K562 (cell line): ENCODE measurements at regions not wholly inside any gene's neighbourhood (a gene's known extent, or its start where the extent isn't known, plus 50 kb on each side); places are given as distances from the start of the nearest gene placed in this dataset.

Experiments used
- CEBPB ChIP-seq: fragments of 450-650 bp; IDR thresholded peaks from 2 replicates; pipeline ENCODE4 v1.6.1; 2016; ENCODE audit warnings: missing genetic modification characterization, missing compliant biosample characterization
- CHD1 ChIP-seq: fragments of 200-600 bp; sonication (generic); IDR thresholded peaks from one replicate; pipeline ENCODE4 v1.6.1; 2012; ENCODE audit warnings: mild to moderate bottlenecking, moderate library complexity, low read length, inconsistent platforms
- CTCF ChIP-seq, 3 experiments: IDR thresholded peaks in 2 of 3; conservative IDR thresholded peaks in 1 of 3; 2 replicates each; pipeline ENCODE4 v1.5.1; 2011 to 2012; ENCODE audit warnings: low read length in 3 of 3, mild to moderate bottlenecking in 3 of 3, control low read depth in 2 of 3, improper control_type of control experiment in 1 of 3, inconsistent platforms in 1 of 3, low read depth in 1 of 3, mixed read lengths in 1 of 3, moderate library complexity in 1 of 3; ENCODE audit not compliant: insufficient read depth in 2 of 3
- JUN ChIP-seq, 2 experiments: sonication (generic) in 1 of 2; formaldehyde crosslinking in 1 of 2; IDR thresholded peaks; 2 replicates each; pipeline versions ENCODE4 v1.6.1 to v1.8.0; 2012 to 2022; ENCODE audit warnings: borderline replicate concordance in 2 of 2, mild to moderate bottlenecking in 2 of 2, improper control_type of control experiment in 1 of 2, low read depth in 1 of 2, low read length in 1 of 2, missing genetic modification reagents in 1 of 2
- NFE2 ChIP-seq: IDR thresholded peaks from 2 replicates; pipeline ENCODE4 v1.6.1; 2014; ENCODE audit warnings: antibody characterized with exemption, low read depth
- SP1 ChIP-seq: sonication (generic); formaldehyde crosslinking; IDR thresholded peaks from 2 replicates; pipeline ENCODE4 v1.8.1; 2022; ENCODE audit warnings: mild to moderate bottlenecking, missing genetic modification reagents
- ZNF274 ChIP-seq: IDR thresholded peaks from 2 replicates; pipeline ENCODE4 v1.6.1; 2011; ENCODE audit warnings: low read depth, mild to moderate bottlenecking, low read length, moderate library complexity, borderline replicate concordance
- TF ChIP-seq, protein P1 (sequence below): fragments of 250-450 bp; sonication (Bioruptor Pico); IDR thresholded peaks from 2 replicates; pipeline ENCODE4 v1.8.0; 2022; ENCODE audit warnings: moderate library complexity, mild to moderate bottlenecking, inconsistent platforms

- TF ChIP-seq CEBPB (tag), result no peak
- no peak for TF ChIP-seq ZNF274
- no peak for TF ChIP-seq CTCF (IDR thresholded peaks at IDR 0.05 in 2 of 3, conservative IDR thresholded peaks at IDR 0.05 in 1 of 3; ENCODE audit: insufficient read depth in 2 of 3, low read depth in 1 of 3, low read length in 3 of 3)
- TF ChIP-seq SP1 (CRISPR knock-in tag), result no peak
- no peak for TF ChIP-seq CHD1
- no peak for TF ChIP-seq NFE2
- no peak for TF ChIP-seq JUN (IDR thresholded peaks at IDR 0.05; ENCODE audit: borderline replicate concordance, low read depth, low read length)
- TF ChIP-seq JUN (CRISPR knock-in tag; IDR thresholded peaks at IDR 0.05; ENCODE audit: borderline replicate concordance), result no peak
- TF ChIP-seq, protein P1, sequence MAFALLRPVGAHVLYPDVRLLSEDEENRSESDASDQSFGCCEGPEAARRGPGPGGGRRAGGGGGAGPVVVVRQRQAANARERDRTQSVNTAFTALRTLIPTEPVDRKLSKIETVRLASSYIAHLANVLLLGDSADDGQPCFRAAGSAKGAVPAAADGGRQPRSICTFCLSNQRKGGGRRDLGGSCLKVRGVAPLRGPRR, result no peak
Observed at GRCh38 chr2:160901613-160902012, 258.6 kb upstream of the TANK start.
